ENCODE measurements at regions not wholly inside any gene's neighbourhood (a gene's known extent, or its start where the extent isn't known, plus 50 kb on each side); places are given as distances from the start of the nearest gene placed in this dataset.
"Not testable (repeated sequence)": the region's sequence is repeated elsewhere in the genome, so short reads cannot be mapped to it uniquely, and the experiment has no call there.

DNA sequence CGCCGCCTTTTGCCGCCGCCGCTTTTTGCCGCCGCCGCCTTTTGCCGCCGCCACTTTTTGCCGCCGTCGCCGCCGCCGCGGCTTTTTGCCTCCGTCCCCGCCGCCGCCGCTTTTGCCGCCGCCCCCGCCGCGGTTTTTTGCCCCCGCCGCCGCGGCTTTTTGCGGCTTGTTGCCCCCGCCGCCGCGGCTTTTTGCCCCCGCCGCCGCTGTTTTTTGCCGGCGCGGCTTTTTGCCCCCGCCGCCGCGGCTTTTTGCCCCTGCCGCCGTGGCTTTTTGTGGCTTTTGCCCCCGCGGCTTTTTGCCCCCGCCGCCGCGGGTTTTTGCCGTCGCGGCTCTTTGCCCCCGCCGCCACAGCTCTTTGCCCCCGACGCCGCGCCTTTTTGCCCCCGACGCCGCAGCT lies 311.1 kb downstream of the TP53TG3F start:
- not testable (repeated sequence) for H3K27me3 ChIP-seq (replicated peaks; ENCODE audit: insufficient read depth, low read length); DNase-seq; H3F3A ChIP-seq (ENCODE audit: insufficient read depth, low read length); H2AFZ ChIP-seq (ENCODE audit: low read length); H4K20me1 ChIP-seq (ENCODE audit: insufficient read depth, low read length); H3K4me3 ChIP-seq (ENCODE audit: low read length); H3K79me2 ChIP-seq (ENCODE audit: low read length); H3K27ac ChIP-seq (ENCODE audit: low read length); H3K4me1 ChIP-seq (ENCODE audit: low read length); H3K9me2 ChIP-seq (replicated peaks; ENCODE audit: insufficient read depth, low read length); H3K9me3 ChIP-seq (replicated peaks; ENCODE audit: insufficient read depth, low read length); H3K4me2 ChIP-seq (ENCODE audit: low read depth, low read length); H3K9ac ChIP-seq (ENCODE audit: low read length); H3K36me3 ChIP-seq (replicated peaks; ENCODE audit: insufficient read depth, low read length)

DNA sequence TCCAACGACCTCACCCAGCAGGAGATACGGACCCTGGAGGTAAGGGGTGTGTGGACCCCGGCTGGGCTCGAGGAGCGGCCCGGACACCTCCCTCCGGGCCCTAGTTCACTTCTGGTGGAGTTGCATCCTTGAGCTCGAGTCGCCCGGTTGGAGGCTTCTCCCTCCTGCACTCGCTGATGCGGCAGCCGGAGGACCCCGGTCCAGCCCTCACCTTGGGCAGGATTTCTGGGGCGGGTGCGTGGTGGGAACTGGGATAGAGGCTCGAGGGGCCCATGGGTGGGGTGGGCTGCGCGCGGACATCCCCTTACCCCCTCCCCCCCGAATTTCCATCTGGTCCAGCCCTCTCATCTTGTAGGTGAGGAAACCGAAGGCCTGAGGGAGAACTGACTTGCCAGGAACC lies 311.8 kb downstream of the TP53TG3F start:
- not testable (repeated sequence) for H3K9ac ChIP-seq (ENCODE audit: low read length); H3K27ac ChIP-seq (ENCODE audit: low read length); H4K20me1 ChIP-seq (ENCODE audit: insufficient read depth, low read length); DNase-seq; H3K36me3 ChIP-seq (replicated peaks; ENCODE audit: insufficient read depth, low read length); H3K9me2 ChIP-seq (replicated peaks; ENCODE audit: insufficient read depth, low read length); H3K27me3 ChIP-seq (replicated peaks; ENCODE audit: insufficient read depth, low read length); H3K9me3 ChIP-seq (replicated peaks; ENCODE audit: insufficient read depth, low read length); H2AFZ ChIP-seq (ENCODE audit: low read length); H3K4me2 ChIP-seq (ENCODE audit: low read depth, low read length); H3K4me1 ChIP-seq (ENCODE audit: low read length); H3K4me3 ChIP-seq (ENCODE audit: low read length); H3F3A ChIP-seq (ENCODE audit: insufficient read depth, low read length); H3K79me2 ChIP-seq (ENCODE audit: low read length)

DNA sequence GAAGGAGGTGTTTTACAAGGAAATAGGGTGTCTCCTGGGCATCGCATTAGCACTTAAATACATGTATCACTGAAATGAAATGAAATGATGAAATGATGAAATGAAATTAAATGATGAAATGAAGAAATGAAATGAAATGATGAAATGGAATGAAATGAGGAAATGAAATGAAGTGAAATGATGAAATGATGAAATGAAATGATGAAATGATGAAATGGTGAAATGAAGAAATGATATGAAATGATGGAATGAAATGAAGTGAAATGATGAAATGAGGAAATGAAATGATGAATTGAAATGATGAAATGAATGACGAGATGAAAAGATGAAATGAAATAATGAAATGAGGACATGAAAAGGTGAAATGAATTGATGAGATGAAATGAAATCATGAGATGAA lies 314.6 kb downstream of the TP53TG3F start:
- not testable (repeated sequence) for H3K9me3 ChIP-seq (replicated peaks; ENCODE audit: insufficient read depth, low read length); H3K9ac ChIP-seq (ENCODE audit: low read length); H4K20me1 ChIP-seq (ENCODE audit: insufficient read depth, low read length); H3K27ac ChIP-seq (ENCODE audit: low read length); H3K79me2 ChIP-seq (ENCODE audit: low read length); DNase-seq; H3F3A ChIP-seq (ENCODE audit: insufficient read depth, low read length); H3K36me3 ChIP-seq (replicated peaks; ENCODE audit: insufficient read depth, low read length); H3K4me3 ChIP-seq (ENCODE audit: low read length); H3K4me2 ChIP-seq (ENCODE audit: low read depth, low read length); H3K27me3 ChIP-seq (replicated peaks; ENCODE audit: insufficient read depth, low read length); H2AFZ ChIP-seq (ENCODE audit: low read length); H3K4me1 ChIP-seq (ENCODE audit: low read length); H3K9me2 ChIP-seq (replicated peaks; ENCODE audit: insufficient read depth, low read length)

DNA sequence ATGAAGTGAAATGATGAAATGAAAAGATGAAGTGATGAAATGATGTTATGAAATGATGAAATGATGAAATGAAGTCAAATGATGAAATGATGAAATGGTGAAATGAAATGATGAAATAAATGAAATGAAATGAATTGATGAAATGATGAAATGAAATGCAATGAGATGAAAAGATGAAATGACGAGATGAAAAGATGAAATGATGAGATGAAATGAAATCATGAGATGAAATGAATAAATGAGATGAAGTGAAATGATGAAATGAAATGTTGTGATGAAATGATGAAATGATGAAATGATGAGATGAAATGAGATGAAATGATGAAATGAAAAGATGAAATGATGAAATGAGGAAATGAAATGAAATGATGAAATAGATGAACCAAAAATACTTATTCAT lies 315.3 kb downstream of the TP53TG3F start:
- H3K4me3 ChIP-seq (ENCODE audit: low read length); DNase-seq; H3F3A ChIP-seq (ENCODE audit: insufficient read depth, low read length); H3K4me1 ChIP-seq (ENCODE audit: low read length); H3K9ac ChIP-seq (ENCODE audit: low read length); H3K9me2 ChIP-seq (replicated peaks; ENCODE audit: insufficient read depth, low read length); H3K36me3 ChIP-seq (replicated peaks; ENCODE audit: insufficient read depth, low read length); H3K4me2 ChIP-seq (ENCODE audit: low read depth, low read length); H3K9me3 ChIP-seq (replicated peaks; ENCODE audit: insufficient read depth, low read length); H3K79me2 ChIP-seq (ENCODE audit: low read length); H3K27me3 ChIP-seq (replicated peaks; ENCODE audit: insufficient read depth, low read length); H3K27ac ChIP-seq (ENCODE audit: low read length); H4K20me1 ChIP-seq (ENCODE audit: insufficient read depth, low read length); H2AFZ ChIP-seq (ENCODE audit: low read length): not testable (repeated sequence)

DNA sequence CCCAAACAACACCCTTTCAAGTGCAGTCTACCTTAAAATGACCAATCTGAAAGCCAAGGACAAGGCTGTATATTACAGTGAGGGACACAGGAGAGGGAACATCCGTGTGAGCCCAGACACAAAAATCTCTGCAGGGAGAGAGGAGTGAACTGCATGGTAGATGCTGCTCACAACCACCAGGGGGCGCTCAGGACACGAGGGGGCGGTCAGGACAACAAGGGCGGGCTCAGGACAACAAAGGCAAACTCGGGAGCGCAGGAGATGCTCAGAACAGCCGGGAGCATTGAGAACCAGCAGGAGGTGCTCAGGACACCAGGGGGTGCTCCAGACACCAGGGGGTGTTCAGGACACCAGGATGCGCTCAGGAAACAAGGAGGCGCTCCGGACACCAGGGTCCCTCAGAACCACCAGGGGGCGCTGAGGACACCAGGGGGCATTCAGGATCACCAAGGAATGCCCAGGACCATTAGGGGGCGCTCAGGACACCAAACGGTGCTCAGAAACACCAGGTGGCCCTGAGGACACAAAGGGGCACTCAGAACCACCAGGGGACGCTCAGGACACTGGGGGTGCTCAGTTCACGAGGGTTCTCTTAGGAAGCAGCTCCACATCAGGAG lies 357.0 kb downstream of the TP53TG3F start:
- H3K36me3 ChIP-seq (replicated peaks; ENCODE audit: insufficient read depth, low read length); DNase-seq; H3K9ac ChIP-seq (ENCODE audit: low read length); H3K4me2 ChIP-seq (ENCODE audit: low read depth, low read length); H3K4me3 ChIP-seq (ENCODE audit: low read length); H4K20me1 ChIP-seq (ENCODE audit: insufficient read depth, low read length); H3K9me3 ChIP-seq (replicated peaks; ENCODE audit: insufficient read depth, low read length); H3K27ac ChIP-seq (ENCODE audit: low read length); H3K27me3 ChIP-seq (replicated peaks; ENCODE audit: insufficient read depth, low read length); H3K79me2 ChIP-seq (ENCODE audit: low read length); H3K4me1 ChIP-seq (ENCODE audit: low read length); H3K9me2 ChIP-seq (replicated peaks; ENCODE audit: insufficient read depth, low read length); H3F3A ChIP-seq (ENCODE audit: insufficient read depth, low read length); H2AFZ ChIP-seq (ENCODE audit: low read length): not testable (repeated sequence)

DNA sequence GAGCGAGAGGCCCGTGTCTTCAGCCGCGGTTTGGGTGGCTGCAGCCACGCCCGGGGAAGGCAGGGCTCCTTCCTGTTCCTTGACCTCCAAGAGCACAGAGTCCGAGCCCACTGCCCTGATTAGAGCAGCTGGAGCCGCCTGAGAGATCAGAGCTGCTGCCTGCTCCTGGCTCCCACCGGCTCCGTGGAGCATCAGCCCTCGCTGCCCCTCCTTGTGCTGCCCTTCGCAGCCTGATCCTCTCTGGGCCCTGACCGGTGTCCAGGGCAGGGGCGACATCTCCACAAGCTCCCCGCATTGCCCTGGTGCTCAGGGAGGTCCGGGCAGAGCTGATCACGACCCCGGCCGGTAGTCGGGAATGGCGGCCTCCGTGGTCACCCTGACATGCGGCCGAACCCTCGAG lies 365.3 kb downstream of the TP53TG3F start:
- H3K9me3 ChIP-seq (replicated peaks; ENCODE audit: insufficient read depth, low read length); H3K27ac ChIP-seq (ENCODE audit: low read length); H3K4me1 ChIP-seq (ENCODE audit: low read length); H3K79me2 ChIP-seq (ENCODE audit: low read length); H3K4me2 ChIP-seq (ENCODE audit: low read depth, low read length); H3K9me2 ChIP-seq (replicated peaks; ENCODE audit: insufficient read depth, low read length); H3K36me3 ChIP-seq (replicated peaks; ENCODE audit: insufficient read depth, low read length); H3K27me3 ChIP-seq (replicated peaks; ENCODE audit: insufficient read depth, low read length); H3K9ac ChIP-seq (ENCODE audit: low read length); H4K20me1 ChIP-seq (ENCODE audit: insufficient read depth, low read length); H3K4me3 ChIP-seq (ENCODE audit: low read length); DNase-seq; H3F3A ChIP-seq (ENCODE audit: insufficient read depth, low read length); H2AFZ ChIP-seq (ENCODE audit: low read length): not testable (repeated sequence)

DNA sequence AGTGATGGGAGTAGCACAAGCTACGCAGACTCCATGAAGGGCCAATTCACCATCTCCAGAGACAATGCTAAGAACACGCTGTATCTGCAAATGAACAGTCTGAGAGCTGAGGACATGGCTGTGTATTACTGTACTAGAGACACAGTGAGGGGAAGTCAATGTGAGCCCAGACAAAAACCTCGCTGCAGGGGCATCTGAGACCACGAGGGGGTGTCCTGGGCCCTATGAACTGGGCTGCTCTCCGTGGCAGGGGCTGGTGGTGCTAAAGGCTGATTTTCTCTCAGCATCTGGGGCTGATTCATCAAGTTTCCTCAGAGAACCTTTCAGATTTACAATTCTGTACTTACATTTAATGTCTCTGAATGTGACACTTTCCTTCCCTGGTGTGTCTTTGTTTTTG lies 368.1 kb downstream of the TP53TG3F start:
- not testable (repeated sequence) for H3K9me3 ChIP-seq (replicated peaks; ENCODE audit: insufficient read depth, low read length); H3F3A ChIP-seq (ENCODE audit: insufficient read depth, low read length); H3K79me2 ChIP-seq (ENCODE audit: low read length); H3K4me3 ChIP-seq (ENCODE audit: low read length); DNase-seq; H3K27me3 ChIP-seq (replicated peaks; ENCODE audit: insufficient read depth, low read length); H2AFZ ChIP-seq (ENCODE audit: low read length); H3K27ac ChIP-seq (ENCODE audit: low read length); H3K9ac ChIP-seq (ENCODE audit: low read length); H3K36me3 ChIP-seq (replicated peaks; ENCODE audit: insufficient read depth, low read length); H4K20me1 ChIP-seq (ENCODE audit: insufficient read depth, low read length); H3K4me1 ChIP-seq (ENCODE audit: low read length); H3K4me2 ChIP-seq (ENCODE audit: low read depth, low read length); H3K9me2 ChIP-seq (replicated peaks; ENCODE audit: insufficient read depth, low read length)

DNA sequence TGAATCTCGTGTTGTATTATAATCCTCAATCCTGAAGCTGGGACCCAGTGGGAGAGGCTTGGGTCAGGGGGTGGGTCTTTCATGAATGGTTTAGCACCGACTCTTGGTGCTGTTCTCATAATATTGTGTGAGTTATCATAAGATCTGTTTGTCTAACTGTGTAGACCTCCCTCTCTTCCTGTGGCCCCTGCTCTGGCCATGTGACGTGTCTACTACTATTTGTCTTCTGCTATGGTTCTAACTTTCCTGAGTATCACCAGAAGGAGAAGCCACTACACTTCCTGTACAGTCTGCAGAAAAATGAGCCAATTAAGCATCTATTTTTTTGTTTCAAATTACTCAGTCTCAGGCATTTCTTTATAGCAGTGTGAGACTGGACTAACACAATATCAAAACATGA lies 379.7 kb downstream of the TP53TG3F start:
- H3F3A ChIP-seq (ENCODE audit: insufficient read depth, low read length); H4K20me1 ChIP-seq (ENCODE audit: insufficient read depth, low read length); H3K27me3 ChIP-seq (replicated peaks; ENCODE audit: insufficient read depth, low read length); H3K4me2 ChIP-seq (ENCODE audit: low read depth, low read length); H3K9me3 ChIP-seq (replicated peaks; ENCODE audit: insufficient read depth, low read length); H3K36me3 ChIP-seq (replicated peaks; ENCODE audit: insufficient read depth, low read length); H3K9me2 ChIP-seq (replicated peaks; ENCODE audit: insufficient read depth, low read length); H3K4me3 ChIP-seq (ENCODE audit: low read length); H3K27ac ChIP-seq (ENCODE audit: low read length); H3K4me1 ChIP-seq (ENCODE audit: low read length); H2AFZ ChIP-seq (ENCODE audit: low read length); DNase-seq; H3K79me2 ChIP-seq (ENCODE audit: low read length); H3K9ac ChIP-seq (ENCODE audit: low read length): not testable (repeated sequence)

Measured in MM.1S (cell line).